ENCODE measurements at regions not wholly inside any gene's neighbourhood (a gene's known extent, or its start where the extent isn't known, plus 50 kb on each side); places are given as distances from the start of the nearest gene placed in this dataset.

- no peak for TF ChIP-seq POLR2A (IDR thresholded peaks at IDR 0.05)
- no peak for TF ChIP-seq CTCF (IDR thresholded peaks at IDR 0.05)
These were observed 429.5 kb downstream of the CCDC85A start for GRCh38 chr2:56613254-56613653.
